VCaP (cell line): ENCODE measurements at regions not wholly inside any gene's neighbourhood (a gene's known extent, or its start where the extent isn't known, plus 50 kb on each side); places are given as distances from the start of the nearest gene placed in this dataset.

Experiments used
- H3K27ac ChIP-seq: fragments of 450-650 bp; 2 replicates; pipeline ENCODE4 v1.5.1; 2017
- TF ChIP-seq, protein P1 (sequence below): fragments of 450-650 bp; conservative IDR thresholded peaks from 2 replicates; pipeline ENCODE4 v1.5.1; 2017; ENCODE audit warnings: mild to moderate bottlenecking, moderate library complexity

GRCh38 chr2:523698-524270 is 153.4 kb downstream of the TMEM18 start:
- H3K27ac ChIP-seq, result no peak overlapping the region
- TF ChIP-seq, protein P1, sequence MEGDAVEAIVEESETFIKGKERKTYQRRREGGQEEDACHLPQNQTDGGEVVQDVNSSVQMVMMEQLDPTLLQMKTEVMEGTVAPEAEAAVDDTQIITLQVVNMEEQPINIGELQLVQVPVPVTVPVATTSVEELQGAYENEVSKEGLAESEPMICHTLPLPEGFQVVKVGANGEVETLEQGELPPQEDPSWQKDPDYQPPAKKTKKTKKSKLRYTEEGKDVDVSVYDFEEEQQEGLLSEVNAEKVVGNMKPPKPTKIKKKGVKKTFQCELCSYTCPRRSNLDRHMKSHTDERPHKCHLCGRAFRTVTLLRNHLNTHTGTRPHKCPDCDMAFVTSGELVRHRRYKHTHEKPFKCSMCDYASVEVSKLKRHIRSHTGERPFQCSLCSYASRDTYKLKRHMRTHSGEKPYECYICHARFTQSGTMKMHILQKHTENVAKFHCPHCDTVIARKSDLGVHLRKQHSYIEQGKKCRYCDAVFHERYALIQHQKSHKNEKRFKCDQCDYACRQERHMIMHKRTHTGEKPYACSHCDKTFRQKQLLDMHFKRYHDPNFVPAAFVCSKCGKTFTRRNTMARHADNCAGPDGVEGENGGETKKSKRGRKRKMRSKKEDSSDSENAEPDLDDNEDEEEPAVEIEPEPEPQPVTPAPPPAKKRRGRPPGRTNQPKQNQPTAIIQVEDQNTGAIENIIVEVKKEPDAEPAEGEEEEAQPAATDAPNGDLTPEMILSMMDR, result no peak

DNA sequence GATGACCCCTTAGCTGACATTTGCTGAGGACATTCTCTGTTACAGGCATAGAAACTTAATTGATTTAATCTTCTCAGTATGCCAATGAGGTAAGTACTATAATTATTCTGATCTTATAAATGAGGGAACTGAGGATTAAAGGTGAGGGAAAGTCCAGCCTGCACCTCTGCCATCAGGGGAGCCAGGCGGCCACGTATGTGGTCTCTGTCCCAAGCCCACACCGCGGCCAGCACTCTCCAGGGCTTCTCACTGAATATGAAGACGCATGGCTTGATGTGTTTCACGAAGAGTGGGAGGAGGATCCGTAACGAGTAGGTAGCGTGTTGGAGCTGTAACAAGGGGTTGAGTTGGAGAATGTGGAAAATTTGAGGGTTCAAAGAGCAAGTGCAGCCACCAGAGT is 154.4 kb downstream of the TMEM18 start:
- no peak overlapping the region for H3K27ac ChIP-seq
- TF ChIP-seq, protein P1, result no peak

DNA sequence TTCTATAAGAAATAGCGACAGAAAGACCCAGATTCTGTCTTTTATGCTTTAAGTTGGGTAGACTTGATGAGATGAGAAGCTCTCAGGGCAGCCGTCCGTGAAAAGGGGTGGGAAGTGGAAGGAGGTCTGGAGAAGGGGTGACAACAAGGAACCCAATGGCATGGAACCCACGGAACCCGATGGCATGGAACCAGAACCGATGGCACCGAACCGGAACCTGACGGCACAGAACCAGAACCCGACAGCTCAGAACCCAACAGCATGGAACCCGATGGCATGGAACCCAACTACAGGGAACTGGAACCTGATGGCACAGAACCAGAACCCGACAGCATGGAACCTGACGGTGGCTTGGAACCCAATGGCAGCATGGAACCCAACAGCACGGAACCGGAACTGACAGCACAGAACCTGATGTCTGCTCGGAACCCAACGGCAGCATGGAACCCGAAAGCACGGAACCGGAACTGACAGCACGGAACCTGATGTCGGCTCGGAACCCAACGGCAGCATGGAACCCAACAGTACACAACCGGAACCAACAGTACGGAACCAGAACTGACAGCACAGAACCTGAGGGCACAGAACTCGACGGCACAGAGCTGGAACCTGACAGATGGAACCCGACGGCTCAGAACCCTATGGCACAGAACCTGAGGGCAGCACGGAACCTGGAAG is 155.2 kb downstream of the TMEM18 start:
- no peak overlapping the region for H3K27ac ChIP-seq
- TF ChIP-seq, protein P1, result no peak

DNA sequence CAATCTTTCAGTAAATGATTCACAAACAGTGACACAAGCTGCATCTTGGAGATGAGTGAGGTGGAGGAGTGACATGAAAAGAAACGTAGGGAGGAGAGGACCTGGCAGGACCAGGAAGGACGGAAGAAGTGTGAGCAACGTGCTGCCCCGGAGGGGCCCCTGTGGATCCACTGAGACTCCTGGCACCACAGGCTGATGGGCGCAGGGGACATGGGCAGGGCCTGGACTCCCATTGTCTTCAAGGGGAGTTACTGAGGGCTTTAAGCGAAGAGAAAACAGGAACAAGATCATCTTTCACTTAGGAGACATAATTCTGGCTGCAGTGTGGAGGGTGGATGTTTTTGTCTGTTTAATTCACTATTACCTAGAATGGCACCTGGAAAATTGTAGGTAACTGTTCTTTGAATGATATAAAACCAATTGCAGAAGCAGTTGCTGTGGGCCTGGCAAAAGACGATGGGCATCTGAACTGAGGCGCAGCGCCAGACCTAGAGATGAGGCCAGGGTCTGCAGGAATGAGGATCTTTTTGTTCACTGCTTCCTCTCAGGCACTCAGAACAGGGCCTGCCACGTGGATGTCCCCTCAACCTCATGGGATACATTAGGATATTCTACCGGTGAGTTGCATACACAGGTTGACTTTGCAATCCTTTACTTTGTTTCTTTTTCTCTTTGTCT is 156.4 kb downstream of the TMEM18 start:
- TF ChIP-seq, protein P1, result no peak
- H3K27ac ChIP-seq, result no peak overlapping the region

- H3K27ac ChIP-seq, result no peak overlapping the region
- TF ChIP-seq, protein P1, result no peak
Measured at GRCh38 chr2:516944-517343, 160.3 kb downstream of the TMEM18 start.

DNA sequence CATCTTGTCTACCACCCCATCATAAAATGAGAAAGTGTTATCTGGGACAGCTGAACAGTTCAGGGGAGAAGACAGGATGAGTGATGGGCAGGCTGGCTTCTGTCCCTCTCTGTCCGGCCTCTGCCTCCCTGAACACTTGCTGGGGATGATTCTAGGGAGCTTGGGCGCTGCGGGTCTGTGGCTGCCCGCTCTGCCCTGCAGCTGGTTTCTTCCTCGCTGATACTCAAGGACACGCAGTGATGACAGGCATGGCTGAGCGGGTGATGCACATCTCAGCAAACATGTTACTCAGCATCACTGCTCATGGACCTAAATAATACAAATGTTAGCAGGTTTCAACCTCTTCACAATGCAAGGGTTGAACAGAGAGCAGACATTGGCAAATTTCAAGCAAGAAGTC is 161.1 kb downstream of the TMEM18 start:
- TF ChIP-seq, protein P1, result no peak

GRCh38 chr2:515441-516127 is 161.6 kb downstream of the TMEM18 start:
- TF ChIP-seq, protein P1, result no peak
- no peak overlapping the region for H3K27ac ChIP-seq

More for the DNA sequence above, 161.1 kb downstream of the TMEM18 start:
- H3K27ac ChIP-seq, result no peak overlapping the region
